H9 (cell line): ENCODE measurements at regions not wholly inside any gene's neighbourhood (a gene's known extent, or its start where the extent isn't known, plus 50 kb on each side); places are given as distances from the start of the nearest gene placed in this dataset.

Experiments used
- DNase-seq: peaks from one replicate; pipeline ENCODE4 v3.0.0-alpha.2; 2017
- H2AFZ ChIP-seq: one replicate; pipeline ENCODE4 v1.6.1; 2013; ENCODE audit warnings: mild to moderate bottlenecking, low read length, control low read depth, moderate library complexity
- H2AK5ac ChIP-seq: 2 replicates; pipeline ENCODE4 v1.6.1; 2013; ENCODE audit warnings: low read length, control low read depth, mixed read lengths; ENCODE audit not compliant: insufficient read length
- H2BK120ac ChIP-seq: one replicate; pipeline ENCODE4 v1.6.1; 2013; ENCODE audit warnings: low read depth, mild to moderate bottlenecking, low read length, control low read depth, inconsistent platforms; ENCODE audit not compliant: poor library complexity, severe bottlenecking
- H2BK12ac ChIP-seq: 2 replicates; pipeline ENCODE4 v1.6.1; 2013; ENCODE audit warnings: low read length, control low read depth, mixed read lengths, low read depth; ENCODE audit not compliant: insufficient read length
- H2BK15ac ChIP-seq: 2 replicates; pipeline ENCODE4 v1.6.1; 2013; ENCODE audit warnings: low read depth, low read length, control low read depth
- H2BK20ac ChIP-seq: one replicate; pipeline ENCODE4 v1.6.1; 2013; ENCODE audit warnings: low read depth, mild to moderate bottlenecking, low read length, control low read depth, inconsistent platforms; ENCODE audit not compliant: poor library complexity, severe bottlenecking
- H2BK5ac ChIP-seq: 2 replicates; pipeline ENCODE4 v1.6.1; 2013; ENCODE audit warnings: low read length, control low read depth, mixed read lengths; ENCODE audit not compliant: insufficient read length
- H3K14ac ChIP-seq: 2 replicates; pipeline ENCODE4 v1.6.1; 2013; ENCODE audit warnings: low read length, control low read depth; ENCODE audit not compliant: insufficient read depth
- H3K18ac ChIP-seq: 2 replicates; pipeline ENCODE4 v1.6.1; 2013; ENCODE audit warnings: low read depth, mild to moderate bottlenecking, mixed read lengths, low read length, control low read depth; ENCODE audit not compliant: insufficient read length
- H3K23ac ChIP-seq: 2 replicates; pipeline ENCODE4 v1.6.1; 2013; ENCODE audit warnings: low read length, control low read depth, mixed read lengths, low read depth; ENCODE audit not compliant: insufficient read length
- H3K23me2 ChIP-seq: 2 replicates; pipeline ENCODE4 v1.6.1; 2013; ENCODE audit warnings: low read depth, mild to moderate bottlenecking, mixed read lengths, low read length, control low read depth; ENCODE audit not compliant: insufficient read length, poor library complexity, severe bottlenecking
- H3K27ac ChIP-seq: 2 replicates; pipeline ENCODE4 v1.5.1; 2013; ENCODE audit warnings: low read length, control low read depth, mixed read lengths, low read depth; ENCODE audit not compliant: insufficient read length
- H3K27me3 ChIP-seq: 2 replicates; pipeline ENCODE4 v1.6.1; 2013; ENCODE audit warnings: low read length, control low read depth, inconsistent platforms; ENCODE audit not compliant: insufficient read depth
- H3K4ac ChIP-seq: 2 replicates; pipeline ENCODE4 v1.6.1; 2013; ENCODE audit warnings: low read depth, mild to moderate bottlenecking, control low read depth, inconsistent platforms, low read length, moderate library complexity
- H3K4me1 ChIP-seq: 2 replicates; pipeline ENCODE4 v1.6.1; 2013; ENCODE audit warnings: low read length, control low read depth, inconsistent platforms; ENCODE audit not compliant: insufficient read depth
- H3K4me2 ChIP-seq: 2 replicates; pipeline ENCODE4 v1.6.1; 2013; ENCODE audit warnings: low read length, control low read depth, mixed read lengths; ENCODE audit not compliant: insufficient read length, insufficient read depth
- H3K56ac ChIP-seq: 2 replicates; pipeline ENCODE4 v1.6.1; 2013; ENCODE audit warnings: low read depth, mild to moderate bottlenecking, mixed read lengths, low read length, control low read depth; ENCODE audit not compliant: insufficient read length
- H3K79me1 ChIP-seq: 2 replicates; pipeline ENCODE4 v1.6.1; 2013; ENCODE audit warnings: low read depth, mild to moderate bottlenecking, moderate library complexity, low read length, control low read depth, inconsistent platforms; ENCODE audit not compliant: insufficient read depth, poor library complexity, severe bottlenecking
- H3K79me2 ChIP-seq: 2 replicates; pipeline ENCODE4 v1.6.1; 2013; ENCODE audit warnings: low read length, control low read depth, inconsistent platforms; ENCODE audit not compliant: insufficient read depth
- H3K9ac ChIP-seq: 2 replicates; pipeline ENCODE4 v1.6.1; 2013; ENCODE audit warnings: low read length, control low read depth, mixed read lengths; ENCODE audit not compliant: insufficient read length; ENCODE audit errors: extremely low read depth
- H3K9me3 ChIP-seq: one replicate; pipeline ENCODE4 v1.6.1; 2013; ENCODE audit warnings: low read depth, low read length, inconsistent platforms; ENCODE audit not compliant: control insufficient read depth
- H3T11ph ChIP-seq: one replicate; pipeline ENCODE4 v1.6.1; 2013; ENCODE audit warnings: mild to moderate bottlenecking, low read length, control low read depth, inconsistent platforms
- H4K20me1 ChIP-seq: one replicate; pipeline ENCODE4 v1.6.1; 2013; ENCODE audit not compliant: control insufficient read depth, insufficient read length, insufficient read depth
- H4K5ac ChIP-seq: 2 replicates; pipeline ENCODE4 v1.6.1; 2013; ENCODE audit warnings: low read depth, mild to moderate bottlenecking, mixed read lengths, low read length, control low read depth; ENCODE audit not compliant: insufficient read length
- H4K8ac ChIP-seq: replicated peaks from 2 replicates; pipeline ENCODE4 v1.6.1; 2013; ENCODE audit warnings: low read length, control low read depth, mixed read lengths, low read depth; ENCODE audit not compliant: insufficient read length
- H4K91ac ChIP-seq: 2 replicates; pipeline ENCODE4 v1.6.1; 2013; ENCODE audit warnings: low read depth, mild to moderate bottlenecking, moderate library complexity, mixed read lengths, low read length, control low read depth; ENCODE audit not compliant: insufficient read length
- H3K27ac Mint-ChIP-seq, 3 experiments: 2 replicates in 2 of 3; 3 replicates in 1 of 3; pipeline ENCODE4 v1.8.0; 2020 to 2021; ENCODE audit warnings: mixed read lengths in 3 of 3, mild to moderate bottlenecking in 1 of 3, moderate library complexity in 1 of 3
- H3K27me3 Mint-ChIP-seq: 2 replicates; pipeline ENCODE4 v1.8.0; 2021; ENCODE audit warnings: low read depth, mild to moderate bottlenecking, moderate library complexity, mixed read lengths
- H3K36me3 Mint-ChIP-seq, 3 experiments: 2 replicates in 2 of 3; 3 replicates in 1 of 3; pipeline ENCODE4 v1.8.0; 2020 to 2021; ENCODE audit warnings: low read depth in 3 of 3, mixed read lengths in 3 of 3; ENCODE audit not compliant: insufficient read depth in 1 of 3
- H3K4me1 Mint-ChIP-seq, 2 experiments: 2 replicates each; pipeline ENCODE4 v1.8.0; 2020; ENCODE audit warnings: mixed read lengths in 2 of 2
- H3K4me3 Mint-ChIP-seq, 2 experiments: 2 replicates in 1 of 2; 3 replicates in 1 of 2; pipeline ENCODE4 v1.8.0; 2020 to 2021; ENCODE audit warnings: mild to moderate bottlenecking in 2 of 2, mixed read lengths in 2 of 2, moderate library complexity in 1 of 2
- H3K9me3 Mint-ChIP-seq, 2 experiments: 2 replicates in 1 of 2; 3 replicates in 1 of 2; pipeline ENCODE4 v1.8.0; 2020; ENCODE audit warnings: mild to moderate bottlenecking in 2 of 2, mixed read lengths in 2 of 2, moderate library complexity in 1 of 2
- CTCF ChIP-seq: fragments of 200-600 bp; sonication (generic); conservative IDR thresholded peaks from 3 replicates; pipeline ENCODE4 v1.8.0; 2021; ENCODE audit warnings: antibody characterized with exemption, mild to moderate bottlenecking
- WGBS: extraction: QIAGEN DNeasy Blood & Tissue Kit; methylation state at CpG from one replicate; pipeline ENCODE4 v1.1.7; 2013; ENCODE audit warnings: missing lambda C conversion rate, low lambda C conversion rate, mixed read lengths; ENCODE audit not compliant: insufficient read length; ENCODE audit errors: extremely low coverage; 5-methylcytosine and 5-hydroxymethylcytosine counted together

GRCh38 chr3:59463253-59463652 is 413.4 kb upstream of the CFAP20DC start:
- H3K27me3 Mint-ChIP-seq, result peaks cover 13% of the 10 kb centered on the region
- H3K4me1 Mint-ChIP-seq, result no peaks in the 10 kb centered on the region
- no peaks in the 10 kb centered on the region for H4K20me1 ChIP-seq
- no peak overlapping the region for H3K56ac ChIP-seq
- no peak overlapping the region for H3K4me3 Mint-ChIP-seq
- no peaks in the 10 kb centered on the region for H3K23me2 ChIP-seq
- no peak overlapping the region for H4K91ac ChIP-seq
- no peaks in the 10 kb centered on the region for H3K4me1 ChIP-seq
- H3K27me3 ChIP-seq, result no peaks in the 10 kb centered on the region
- H3K4me2 ChIP-seq, result no peak overlapping the region
- no peak overlapping the region for H2BK20ac ChIP-seq
- H3K9me3 ChIP-seq, result no peaks in the 10 kb centered on the region
- H3K27ac Mint-ChIP-seq, result no peak overlapping the region
- no peaks in the 10 kb centered on the region for H3K79me1 ChIP-seq
- peaks cover 1 to 3% of the 10 kb centered on the region in 2 experiments; a peak in 2 of 5 replicates for H3K9me3 Mint-ChIP-seq
- no peak overlapping the region for H3K9ac ChIP-seq
- H4K5ac ChIP-seq, result no peak overlapping the region
- H2AFZ ChIP-seq, result no peak overlapping the region
- no peak overlapping the region for H2BK5ac ChIP-seq
- WGBS, result no CpG with 5 or more reads among the region's 5 CpGs
- H2AK5ac ChIP-seq, result no peak overlapping the region
- no peak overlapping the region for H3K4ac ChIP-seq
- no peak overlapping the region for H3K27ac ChIP-seq
- no peak overlapping the region for H3T11ph ChIP-seq
- no peak for DNase-seq
- no peak overlapping the region for H4K8ac ChIP-seq
- H2BK12ac ChIP-seq, result no peak overlapping the region
- H3K79me2 ChIP-seq, result no peaks in the 10 kb centered on the region
- no peak for TF ChIP-seq CTCF
- no peak overlapping the region for H2BK120ac ChIP-seq
- no peak overlapping the region for H3K14ac ChIP-seq
- no peak overlapping the region for H3K23ac ChIP-seq
- no peak overlapping the region for H2BK15ac ChIP-seq
- no peak overlapping the region for H3K18ac ChIP-seq
- no peaks in the 10 kb centered on the region for H3K36me3 Mint-ChIP-seq
